ENCODE measurements at regions not wholly inside any gene's neighbourhood (a gene's known extent, or its start where the extent isn't known, plus 50 kb on each side); places are given as distances from the start of the nearest gene placed in this dataset.

DNA sequence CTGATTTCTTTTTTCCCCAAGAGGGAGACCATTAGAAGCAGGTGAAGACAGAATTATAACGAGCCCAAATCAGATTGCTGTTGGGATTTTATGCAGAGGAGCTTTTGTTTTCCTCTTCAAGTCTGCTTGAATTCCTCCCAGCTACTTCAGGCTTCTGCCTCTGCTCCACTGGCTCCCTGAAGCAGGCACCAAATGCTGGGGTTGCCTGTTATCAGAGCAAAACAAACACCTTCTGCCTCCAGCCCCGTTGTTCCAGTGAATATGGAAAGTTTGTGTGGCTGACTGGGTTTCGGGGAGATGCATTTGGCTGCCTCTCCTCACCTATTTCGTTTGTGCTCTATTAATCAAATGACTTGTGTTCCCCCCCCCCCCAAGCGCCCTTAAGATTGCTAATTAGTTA lies 209.2 kb downstream of the URB2 start:
- intact Hi-C loops (cut with micrococcal nuclease): no loop called here
- Histone ChIP-seq H3K4me1 (ENCODE audit: control insufficient read depth, insufficient read depth, low read length) (no peaks in the 10 kb centered on the region), H3K36me3 (ENCODE audit: control insufficient read depth, insufficient read depth, low read length) (no peaks in the 10 kb centered on the region), H3K27me3 (ENCODE audit: control insufficient read depth, insufficient read depth, low read length) (peaks cover 2% of the 10 kb centered on the region), H3K27ac (ENCODE audit: low read length) (no peak overlapping the region), H3K4me3 (ENCODE audit: low read length) (no peak overlapping the region), H3K9me3 (ENCODE audit: control insufficient read depth, insufficient read depth, low read length) (no peaks in the 10 kb centered on the region)
- Mint-ChIP-seq H3K27me3 (ENCODE audit: low read depth in 2 of 2) (peaks cover 12 to 30% of the 10 kb centered on the region in 2 donors), H3K4me3 (no peak overlapping the region), H3K9me3 (no peaks in the 10 kb centered on the region), H3K36me3 (no peaks in the 10 kb centered on the region), H3K4me1 (no peaks in the 10 kb centered on the region), H3K27ac (no peak overlapping the region)
- ATAC-seq (no peak), DNase-seq (no peak)
- TF ChIP-seq, protein P1, sequence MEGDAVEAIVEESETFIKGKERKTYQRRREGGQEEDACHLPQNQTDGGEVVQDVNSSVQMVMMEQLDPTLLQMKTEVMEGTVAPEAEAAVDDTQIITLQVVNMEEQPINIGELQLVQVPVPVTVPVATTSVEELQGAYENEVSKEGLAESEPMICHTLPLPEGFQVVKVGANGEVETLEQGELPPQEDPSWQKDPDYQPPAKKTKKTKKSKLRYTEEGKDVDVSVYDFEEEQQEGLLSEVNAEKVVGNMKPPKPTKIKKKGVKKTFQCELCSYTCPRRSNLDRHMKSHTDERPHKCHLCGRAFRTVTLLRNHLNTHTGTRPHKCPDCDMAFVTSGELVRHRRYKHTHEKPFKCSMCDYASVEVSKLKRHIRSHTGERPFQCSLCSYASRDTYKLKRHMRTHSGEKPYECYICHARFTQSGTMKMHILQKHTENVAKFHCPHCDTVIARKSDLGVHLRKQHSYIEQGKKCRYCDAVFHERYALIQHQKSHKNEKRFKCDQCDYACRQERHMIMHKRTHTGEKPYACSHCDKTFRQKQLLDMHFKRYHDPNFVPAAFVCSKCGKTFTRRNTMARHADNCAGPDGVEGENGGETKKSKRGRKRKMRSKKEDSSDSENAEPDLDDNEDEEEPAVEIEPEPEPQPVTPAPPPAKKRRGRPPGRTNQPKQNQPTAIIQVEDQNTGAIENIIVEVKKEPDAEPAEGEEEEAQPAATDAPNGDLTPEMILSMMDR (IDR thresholded peaks at IDR 0.05): no peak
- 71% methylated on average over 2 of the region's 5 CpGs for WGBS (ENCODE audit: insufficient coverage)

DNA sequence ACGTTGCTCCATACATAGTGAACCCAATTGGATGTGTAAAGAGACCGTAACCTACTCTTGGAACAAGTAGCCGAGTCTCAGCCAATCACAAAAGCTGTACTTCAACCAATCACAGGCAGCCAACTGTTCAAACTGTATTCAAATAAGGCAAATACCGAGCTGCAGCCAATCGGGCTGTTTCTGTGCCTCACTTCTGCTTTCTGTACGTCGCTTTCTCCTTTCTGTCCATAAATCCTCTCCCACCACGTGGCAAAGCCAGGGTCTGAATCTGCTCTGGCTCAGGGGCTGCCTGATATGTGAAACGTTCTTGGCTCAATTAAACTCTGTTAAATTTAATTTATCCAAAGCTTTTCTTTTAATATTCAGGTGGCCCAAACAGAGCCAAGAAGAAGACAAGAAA lies 210.3 kb downstream of the URB2 start:
- no peaks in the 10 kb centered on the region for H3K4me1 ChIP-seq (ENCODE audit: control insufficient read depth, insufficient read depth, low read length)
- intact Hi-C loops (cut with micrococcal nuclease): no loop called here
- no peaks in the 10 kb centered on the region for H3K9me3 ChIP-seq (ENCODE audit: control insufficient read depth, insufficient read depth, low read length)
- H3K4me3 ChIP-seq (ENCODE audit: low read length): no peak overlapping the region
- DNase-seq (no peak), ATAC-seq (no peak)
- H3K9me3 Mint-ChIP-seq: no peaks in the 10 kb centered on the region
- H3K27ac Mint-ChIP-seq: no peak overlapping the region
- H3K27ac ChIP-seq (ENCODE audit: low read length): no peak overlapping the region
- WGBS (ENCODE audit: insufficient coverage): 42% methylated on average over 9 of the region's 9 CpGs
- no peaks in the 10 kb centered on the region for H3K36me3 ChIP-seq (ENCODE audit: control insufficient read depth, insufficient read depth, low read length)
- H3K27me3 Mint-ChIP-seq (ENCODE audit: low read depth in 2 of 2): peaks cover 7 to 26% of the 10 kb centered on the region in 2 donors
- peaks cover 0 to 2% of the 10 kb centered on the region in 2 donors for H3K4me1 Mint-ChIP-seq
- H3K36me3 Mint-ChIP-seq: no peaks in the 10 kb centered on the region
- no peak overlapping the region for H3K4me3 Mint-ChIP-seq
- H3K27me3 ChIP-seq (ENCODE audit: control insufficient read depth, insufficient read depth, low read length): peaks cover 2% of the 10 kb centered on the region
- TF ChIP-seq, protein P1 (IDR thresholded peaks at IDR 0.05): no peak

DNA sequence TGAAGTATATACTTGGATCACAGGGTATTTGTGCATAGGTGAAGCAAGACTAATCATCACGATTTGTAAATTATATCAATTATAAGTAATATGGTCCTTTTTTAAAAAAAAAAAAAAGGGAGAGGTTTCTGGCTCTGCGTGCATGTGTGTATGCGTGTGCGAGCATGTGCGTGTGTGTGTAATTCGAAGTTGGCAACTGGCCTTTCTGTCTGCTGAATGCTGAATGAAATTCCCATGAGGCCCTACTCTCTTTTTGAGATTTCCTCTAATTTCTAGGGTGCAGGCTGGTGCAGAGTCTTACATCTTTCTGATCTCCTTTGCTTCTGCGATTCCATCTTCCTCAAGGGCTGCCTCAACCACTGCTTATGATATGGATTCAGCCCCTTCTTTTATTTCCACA lies 212.2 kb downstream of the URB2 start:
- Mint-ChIP-seq H3K36me3 (no peaks in the 10 kb centered on the region), H3K27me3 (ENCODE audit: low read depth in 2 of 2) (peaks cover 7 to 12% of the 10 kb centered on the region in 2 donors), H3K4me3 (no peak overlapping the region), H3K9me3 (no peaks in the 10 kb centered on the region), H3K27ac (no peak overlapping the region), H3K4me1 (peaks cover 0 to 6% of the 10 kb centered on the region in 2 donors)
- DNase-seq: no peak
- H3K9me3 ChIP-seq (ENCODE audit: control insufficient read depth, insufficient read depth, low read length): no peaks in the 10 kb centered on the region
- WGBS (ENCODE audit: insufficient coverage): 96% methylated on average over 6 of the region's 7 CpGs
- TF ChIP-seq, protein P1 (IDR thresholded peaks at IDR 0.05): no peak
- no peak overlapping the region for H3K4me3 ChIP-seq (ENCODE audit: low read length)
- intact Hi-C loops (cut with micrococcal nuclease): no loop called here
- H3K27me3 ChIP-seq (ENCODE audit: control insufficient read depth, insufficient read depth, low read length): peaks cover 2% of the 10 kb centered on the region
- no peaks in the 10 kb centered on the region for H3K4me1 ChIP-seq (ENCODE audit: control insufficient read depth, insufficient read depth, low read length)
- no peak overlapping the region for H3K27ac ChIP-seq (ENCODE audit: low read length)
- H3K36me3 ChIP-seq (ENCODE audit: control insufficient read depth, insufficient read depth, low read length): no peaks in the 10 kb centered on the region
- ATAC-seq: no peak

DNA sequence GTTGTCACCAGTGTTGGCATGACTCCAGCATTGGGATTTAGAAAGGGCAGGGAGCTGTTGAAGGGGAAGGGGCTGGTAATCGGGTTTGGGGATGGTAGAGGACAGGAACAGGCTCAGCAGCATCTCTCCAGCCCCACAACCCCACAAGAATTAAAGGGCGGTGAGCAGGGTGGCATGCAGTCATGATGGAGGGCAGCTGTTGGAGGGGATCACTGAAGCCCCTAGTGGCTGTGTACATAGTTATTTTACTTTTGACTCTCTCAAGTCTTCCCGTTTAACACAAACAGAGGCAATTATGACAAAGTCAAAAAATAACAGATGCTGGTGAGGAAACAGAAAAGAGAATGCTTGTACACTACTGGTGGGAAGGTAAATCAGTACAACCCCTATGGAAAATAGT lies 213.8 kb downstream of the URB2 start:
- intact Hi-C loops (cut with micrococcal nuclease): no loop called here
- no peak overlapping the region for H3K4me3 ChIP-seq (ENCODE audit: low read length)
- Mint-ChIP-seq H3K36me3 (no peaks in the 10 kb centered on the region), H3K4me1 (peaks cover 0 to 6% of the 10 kb centered on the region in 2 donors), H3K27me3 (ENCODE audit: low read depth in 2 of 2) (peaks cover 7 to 16% of the 10 kb centered on the region in 2 donors), H3K27ac (no peak overlapping the region), H3K9me3 (no peaks in the 10 kb centered on the region), H3K4me3 (no peak overlapping the region)
- H3K4me1 ChIP-seq (ENCODE audit: control insufficient read depth, insufficient read depth, low read length): no peaks in the 10 kb centered on the region
- DNase-seq: no peak
- TF ChIP-seq, protein P1 (IDR thresholded peaks at IDR 0.05): no peak
- H3K27ac ChIP-seq (ENCODE audit: low read length): no peak overlapping the region
- no peak for ATAC-seq
- H3K9me3 ChIP-seq (ENCODE audit: control insufficient read depth, insufficient read depth, low read length): no peaks in the 10 kb centered on the region
- peaks cover 2% of the 10 kb centered on the region for H3K27me3 ChIP-seq (ENCODE audit: control insufficient read depth, insufficient read depth, low read length)
- H3K36me3 ChIP-seq (ENCODE audit: control insufficient read depth, insufficient read depth, low read length): no peaks in the 10 kb centered on the region
- WGBS (ENCODE audit: insufficient coverage): no CpG with 5 or more reads among the region's 3 CpGs
